DND-41 (cell line): ENCODE measurements at regions not wholly inside any gene's neighbourhood (a gene's known extent, or its start where the extent isn't known, plus 50 kb on each side); places are given as distances from the start of the nearest gene placed in this dataset.

Experiments used
- EZH2 ChIP-seq: IDR thresholded peaks from 3 replicates; pipeline ENCODE4 v1.6.1; 2012; ENCODE audit warnings: borderline replicate concordance, low read depth, mild to moderate bottlenecking, moderate library complexity, low read length, inconsistent platforms; ENCODE audit not compliant: severe bottlenecking
- TF ChIP-seq, protein P1 (sequence below): IDR thresholded peaks from 2 replicates; pipeline ENCODE4 v1.5.1; 2012; ENCODE audit warnings: borderline replicate concordance, low read length, moderate library complexity, mild to moderate bottlenecking; ENCODE audit not compliant: poor library complexity, severe bottlenecking; ENCODE audit errors: extremely low read depth

DNA sequence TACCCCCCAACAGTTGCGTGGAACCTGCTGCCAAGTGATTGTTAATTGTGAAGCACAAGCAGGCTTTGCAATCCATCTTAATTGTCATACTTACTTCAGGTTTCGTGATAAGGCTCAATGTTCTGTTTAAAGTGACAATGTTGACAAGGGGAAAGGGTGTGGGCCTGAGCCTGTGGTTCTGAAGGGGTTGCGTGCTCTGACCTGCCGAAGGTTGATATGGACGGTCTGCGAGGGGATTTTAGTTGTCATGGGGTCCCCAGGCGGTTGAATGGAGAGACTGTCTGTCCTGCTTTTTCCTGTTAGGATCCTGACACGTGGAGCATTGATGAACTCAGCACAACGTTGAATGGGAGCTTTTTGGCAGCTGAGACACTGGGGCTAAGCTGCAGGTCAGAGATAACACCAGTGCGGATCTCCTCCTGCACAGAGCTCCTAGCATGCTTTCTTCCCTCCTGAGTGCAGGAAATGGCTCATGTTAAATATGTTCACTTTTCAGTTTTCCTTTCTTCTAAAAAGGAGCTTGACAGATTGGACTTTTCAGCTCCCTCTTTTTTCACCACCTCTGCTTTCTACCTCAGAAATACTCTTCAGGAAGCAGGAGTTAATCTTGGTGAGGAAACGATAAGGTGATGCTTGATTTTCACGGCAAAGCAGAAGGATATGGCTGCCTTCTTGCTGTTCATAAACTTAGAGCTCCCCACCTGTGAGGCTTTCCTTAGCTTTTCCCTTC lies 62.9 kb upstream of the ZEB2 start:
- TF ChIP-seq, protein P1, sequence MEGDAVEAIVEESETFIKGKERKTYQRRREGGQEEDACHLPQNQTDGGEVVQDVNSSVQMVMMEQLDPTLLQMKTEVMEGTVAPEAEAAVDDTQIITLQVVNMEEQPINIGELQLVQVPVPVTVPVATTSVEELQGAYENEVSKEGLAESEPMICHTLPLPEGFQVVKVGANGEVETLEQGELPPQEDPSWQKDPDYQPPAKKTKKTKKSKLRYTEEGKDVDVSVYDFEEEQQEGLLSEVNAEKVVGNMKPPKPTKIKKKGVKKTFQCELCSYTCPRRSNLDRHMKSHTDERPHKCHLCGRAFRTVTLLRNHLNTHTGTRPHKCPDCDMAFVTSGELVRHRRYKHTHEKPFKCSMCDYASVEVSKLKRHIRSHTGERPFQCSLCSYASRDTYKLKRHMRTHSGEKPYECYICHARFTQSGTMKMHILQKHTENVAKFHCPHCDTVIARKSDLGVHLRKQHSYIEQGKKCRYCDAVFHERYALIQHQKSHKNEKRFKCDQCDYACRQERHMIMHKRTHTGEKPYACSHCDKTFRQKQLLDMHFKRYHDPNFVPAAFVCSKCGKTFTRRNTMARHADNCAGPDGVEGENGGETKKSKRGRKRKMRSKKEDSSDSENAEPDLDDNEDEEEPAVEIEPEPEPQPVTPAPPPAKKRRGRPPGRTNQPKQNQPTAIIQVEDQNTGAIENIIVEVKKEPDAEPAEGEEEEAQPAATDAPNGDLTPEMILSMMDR: no peak
- TF ChIP-seq EZH2: no peak
